ENCODE measurements at regions not wholly inside any gene's neighbourhood (a gene's known extent, or its start where the extent isn't known, plus 50 kb on each side); places are given as distances from the start of the nearest gene placed in this dataset.

- Histone ChIP-seq H3K9me3 (no peaks in the 10 kb centered on the region), H3K4me3 (no peak overlapping the region), H3K27me3 (no peaks in the 10 kb centered on the region), H3K4me1 (peaks cover 9 to 15% (median 13%) of the 10 kb centered on the region in 4 donors), H3K36me3 (no peaks in the 10 kb centered on the region), H3K27ac (no peak overlapping the region)
- DNase-seq (no peak), ATAC-seq (ENCODE audit: low FRiP score in 2 of 2) (no peak)
- TF ChIP-seq POLR2AphosphoS5 (IDR thresholded peaks at IDR 0.05) (no peak), POLR2A (IDR thresholded peaks at IDR 0.05) (no peak), CTCF (IDR thresholded peaks at IDR 0.05) (no peak), EP300 (IDR thresholded peaks at IDR 0.05) (no peak)
- WGBS, 2 donors = 59 to 76% methylated on average over 1 of the region's 1 CpG
Measured at GRCh38 chr9:108269371-108269770, 586.4 kb downstream of the ACTL7B start.

- DNase-seq (no peak), ATAC-seq (ENCODE audit: low FRiP score in 2 of 2) (no peak)
- TF ChIP-seq POLR2A (IDR thresholded peaks at IDR 0.05) = no peak
- TF ChIP-seq CTCF (IDR thresholded peaks at IDR 0.05) = no peak
- no peak for TF ChIP-seq POLR2AphosphoS5 (IDR thresholded peaks at IDR 0.05)
- TF ChIP-seq EP300 (IDR thresholded peaks at IDR 0.05) = no peak
- no peak overlapping the region for H3K4me3 ChIP-seq
- no peaks in the 10 kb centered on the region for H3K27me3 ChIP-seq
- WGBS, 2 donors = 96% methylated on average over 1 of the region's 1 CpG
- H3K27ac ChIP-seq = no peak overlapping the region
- H3K36me3 ChIP-seq = no peaks in the 10 kb centered on the region
- peaks cover 0 to under 1% (median 0%) of the 10 kb centered on the region in 4 donors for H3K4me1 ChIP-seq
- H3K9me3 ChIP-seq = no peaks in the 10 kb centered on the region
Measured at GRCh38 chr9:108265065-108265464, 590.7 kb downstream of the ACTL7B start.

GRCh38 chr9:108264093-108264492, 591.7 kb downstream of the ACTL7B start:
- WGBS, 2 donors = 78 to 91% methylated on average over 4 of the region's 4 CpGs
- no peak for TF ChIP-seq POLR2A (IDR thresholded peaks at IDR 0.05)
- no peak for TF ChIP-seq POLR2AphosphoS5 (IDR thresholded peaks at IDR 0.05)
- TF ChIP-seq EP300 (IDR thresholded peaks at IDR 0.05) = no peak
- no peak for TF ChIP-seq CTCF (IDR thresholded peaks at IDR 0.05)
- no peak overlapping the region for H3K4me3 ChIP-seq
- no peaks in the 10 kb centered on the region for H3K27me3 ChIP-seq
- H3K9me3 ChIP-seq = no peaks in the 10 kb centered on the region
- no peaks in the 10 kb centered on the region for H3K36me3 ChIP-seq
- DNase-seq (no peak), ATAC-seq (ENCODE audit: low FRiP score in 2 of 2) (no peak)
- H3K4me1 ChIP-seq = no peaks in the 10 kb centered on the region
- H3K27ac ChIP-seq = no peak overlapping the region

- Histone ChIP-seq H3K36me3 (no peaks in the 10 kb centered on the region), H3K9me3 (no peaks in the 10 kb centered on the region), H3K27me3 (no peaks in the 10 kb centered on the region), H3K4me1 (no peaks in the 10 kb centered on the region), H3K27ac (no peak overlapping the region), H3K4me3 (no peak overlapping the region)
- ATAC-seq (ENCODE audit: low FRiP score in 2 of 2) (no peak), DNase-seq (peak in 1 of 2 donors; percentile 42)
- no peak for TF ChIP-seq EP300 (IDR thresholded peaks at IDR 0.05)
- TF ChIP-seq CTCF (IDR thresholded peaks at IDR 0.05) = no peak
- no peak for TF ChIP-seq POLR2A (IDR thresholded peaks at IDR 0.05)
- no peak for TF ChIP-seq POLR2AphosphoS5 (IDR thresholded peaks at IDR 0.05)
- 89 to 96% methylated on average over 9 of the region's 9 CpGs for WGBS, 2 donors
Measured at GRCh38 chr9:108262836-108263235, 593.0 kb downstream of the ACTL7B start.

DNA sequence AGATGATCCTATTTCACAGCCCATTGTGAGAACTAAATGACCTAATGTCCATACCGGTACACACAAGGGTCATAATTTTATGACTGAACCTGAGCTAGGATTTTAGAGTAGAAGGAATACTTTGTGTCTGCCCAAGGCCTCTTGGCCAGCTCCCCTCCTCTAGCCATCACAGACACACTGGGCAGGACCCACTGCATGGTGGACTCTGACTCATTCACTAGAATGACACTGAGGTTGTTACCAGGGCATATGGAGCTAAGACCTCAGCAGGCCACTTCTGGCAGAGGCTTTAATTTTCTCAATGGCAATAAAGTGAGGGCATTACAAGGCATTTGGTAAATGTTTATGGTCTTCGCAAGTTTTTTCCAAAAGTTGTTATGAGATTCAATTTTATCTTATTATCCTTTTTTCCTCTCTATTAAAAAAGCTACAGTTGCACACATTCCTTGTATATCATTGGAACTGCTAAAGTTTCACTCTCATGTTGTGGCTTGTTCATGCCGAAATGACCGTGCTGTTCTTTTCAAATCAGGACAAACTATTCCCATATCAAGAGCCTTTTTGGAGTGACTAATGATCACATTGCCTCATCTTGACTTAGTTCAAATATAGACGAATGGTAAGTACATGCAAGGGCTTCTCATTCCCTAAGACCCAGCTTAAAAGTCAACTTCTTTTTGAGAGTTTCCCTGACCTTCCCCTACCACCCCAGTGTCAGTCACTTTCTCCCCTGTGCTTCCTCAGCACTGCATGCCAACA, 595.7 kb downstream of the ACTL7B start:
- H3K4me3 ChIP-seq = no peak overlapping the region
- no peak for DNase-seq
- H3K4me1 ChIP-seq = no peaks in the 10 kb centered on the region
- ATAC-seq (ENCODE audit: low FRiP score in 2 of 2) = no peak
- H3K27me3 ChIP-seq = no peaks in the 10 kb centered on the region
- H3K36me3 ChIP-seq = no peaks in the 10 kb centered on the region
- no peaks in the 10 kb centered on the region for H3K9me3 ChIP-seq
- WGBS, 2 donors = 92 to 95% methylated on average over 5 of the region's 5 CpGs
- TF ChIP-seq CTCF (IDR thresholded peaks at IDR 0.05) (no peak), EP300 (IDR thresholded peaks at IDR 0.05) (no peak), POLR2AphosphoS5 (IDR thresholded peaks at IDR 0.05) (no peak), POLR2A (IDR thresholded peaks at IDR 0.05) (no peak)
- H3K27ac ChIP-seq = no peak overlapping the region
